ENCODE measurements at regions not wholly inside any gene's neighbourhood (a gene's known extent, or its start where the extent isn't known, plus 50 kb on each side); places are given as distances from the start of the nearest gene placed in this dataset.

DNA sequence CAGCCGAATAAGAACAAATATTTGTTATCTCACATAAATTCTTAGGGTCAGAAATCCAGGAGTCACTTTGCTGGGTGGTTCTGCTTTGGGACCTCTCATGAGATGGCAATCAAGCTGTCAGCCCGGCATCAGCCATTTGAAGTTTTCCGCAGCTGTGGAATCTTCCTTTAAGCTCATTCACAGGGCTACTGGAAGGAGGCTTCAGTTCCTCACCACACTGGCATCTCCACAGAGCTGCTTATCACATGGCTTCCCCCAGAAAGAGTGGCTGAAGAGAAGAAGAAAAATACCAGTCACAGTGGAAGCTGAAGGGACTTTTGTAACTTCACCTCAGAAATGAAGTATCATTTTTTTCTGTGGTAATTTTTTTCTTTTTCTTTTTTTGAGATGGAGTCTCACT, 267.7 kb downstream of the CHL1 start:
- Histone ChIP-seq H3K27me3 (ENCODE audit: insufficient read depth in 3 of 3, low read length in 2 of 3) (no peaks in the 10 kb centered on the region), H3K9me3 (no peaks in the 10 kb centered on the region), H3K27ac (no peak overlapping the region), H3K36me3 (ENCODE audit: insufficient read depth in 1 of 2, low read depth in 1 of 2) (no peaks in the 10 kb centered on the region), H3K4me1 (peaks cover 12% of the 10 kb centered on the region), H3K4me3 (no peak overlapping the region)
- WGBS, 3 donors: 60 to 69% (median 60%) methylated on average over 3 of the region's 3 CpGs
- ATAC-seq: no peak
- no peak for DNase-seq
- intact Hi-C loops (cut with DNase I): no loop called here
- TF ChIP-seq, protein P1, sequence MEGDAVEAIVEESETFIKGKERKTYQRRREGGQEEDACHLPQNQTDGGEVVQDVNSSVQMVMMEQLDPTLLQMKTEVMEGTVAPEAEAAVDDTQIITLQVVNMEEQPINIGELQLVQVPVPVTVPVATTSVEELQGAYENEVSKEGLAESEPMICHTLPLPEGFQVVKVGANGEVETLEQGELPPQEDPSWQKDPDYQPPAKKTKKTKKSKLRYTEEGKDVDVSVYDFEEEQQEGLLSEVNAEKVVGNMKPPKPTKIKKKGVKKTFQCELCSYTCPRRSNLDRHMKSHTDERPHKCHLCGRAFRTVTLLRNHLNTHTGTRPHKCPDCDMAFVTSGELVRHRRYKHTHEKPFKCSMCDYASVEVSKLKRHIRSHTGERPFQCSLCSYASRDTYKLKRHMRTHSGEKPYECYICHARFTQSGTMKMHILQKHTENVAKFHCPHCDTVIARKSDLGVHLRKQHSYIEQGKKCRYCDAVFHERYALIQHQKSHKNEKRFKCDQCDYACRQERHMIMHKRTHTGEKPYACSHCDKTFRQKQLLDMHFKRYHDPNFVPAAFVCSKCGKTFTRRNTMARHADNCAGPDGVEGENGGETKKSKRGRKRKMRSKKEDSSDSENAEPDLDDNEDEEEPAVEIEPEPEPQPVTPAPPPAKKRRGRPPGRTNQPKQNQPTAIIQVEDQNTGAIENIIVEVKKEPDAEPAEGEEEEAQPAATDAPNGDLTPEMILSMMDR (IDR thresholded peaks at IDR 0.05): no peak

DNA sequence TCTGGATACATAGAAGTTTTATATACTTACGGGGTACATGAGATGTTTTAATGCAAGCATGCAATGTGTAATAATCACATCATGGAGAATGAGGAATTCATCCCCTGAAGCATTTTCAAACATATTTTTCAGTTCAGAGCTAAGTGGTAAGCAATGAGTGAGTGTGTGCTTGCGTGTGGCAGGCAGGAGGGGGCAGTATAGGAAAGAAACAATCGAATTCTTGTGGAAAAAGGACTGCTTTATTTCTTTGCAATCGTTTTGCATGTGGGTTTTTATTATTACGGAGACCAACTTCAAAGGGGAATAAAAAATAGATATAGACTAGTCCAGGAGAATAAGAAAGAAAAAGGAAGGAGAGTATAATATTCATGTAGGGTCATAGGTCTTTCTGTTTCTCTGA, 271.6 kb downstream of the CHL1 start:
- Histone ChIP-seq H3K36me3 (ENCODE audit: insufficient read depth in 1 of 2, low read depth in 1 of 2) (no peaks in the 10 kb centered on the region), H3K27ac (no peak overlapping the region), H3K9me3 (no peaks in the 10 kb centered on the region), H3K27me3 (ENCODE audit: insufficient read depth in 3 of 3, low read length in 2 of 3) (no peaks in the 10 kb centered on the region), H3K4me1 (peaks cover 2% of the 10 kb centered on the region), H3K4me3 (no peak overlapping the region)
- DNase-seq (no peak), ATAC-seq (no peak)
- intact Hi-C loops (cut with DNase I): no loop called here
- TF ChIP-seq, protein P1 (IDR thresholded peaks at IDR 0.05): peak; percentile 29
- WGBS, 3 donors: 28 to 36% (median 30%) methylated on average over 5 of the region's 5 CpGs

DNA sequence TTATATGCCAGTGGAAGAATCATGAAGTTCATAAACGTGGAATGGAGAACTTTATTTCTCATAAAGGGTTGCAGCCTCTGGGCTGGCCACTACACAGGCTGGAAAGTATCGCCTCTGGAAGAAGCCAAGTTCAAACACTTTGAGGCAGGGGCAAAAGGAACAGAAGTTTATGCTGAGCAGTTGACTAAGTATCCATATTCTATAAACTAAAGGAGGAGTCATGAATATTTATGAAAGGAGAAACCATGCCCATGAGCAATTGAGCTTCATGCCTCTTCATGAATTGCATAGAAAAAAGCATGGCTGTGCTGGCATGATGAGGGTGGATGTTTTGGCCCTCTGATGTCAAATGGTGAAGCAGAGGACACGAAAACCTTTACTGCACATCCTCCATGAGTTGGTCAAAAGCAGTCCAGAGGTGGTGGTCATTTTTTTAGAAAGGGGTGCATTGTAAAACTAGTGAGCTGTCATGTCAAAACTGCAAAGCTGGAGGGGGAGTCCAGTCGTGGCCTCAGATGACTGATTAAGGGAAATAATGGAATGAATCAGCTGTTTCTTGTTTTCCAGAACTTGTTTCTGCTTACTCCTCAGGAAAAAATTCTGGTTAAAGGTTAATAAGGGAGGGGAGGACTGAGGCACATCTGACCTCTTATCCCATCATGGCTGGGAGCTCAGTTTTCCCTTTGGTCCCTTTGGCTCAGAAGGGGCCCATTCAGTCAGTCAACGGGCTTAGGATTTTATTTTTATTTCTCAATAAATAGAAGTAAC, 276.7 kb downstream of the CHL1 start:
- no peak overlapping the region for H3K27ac ChIP-seq
- DNase-seq: no peak
- intact Hi-C loops (cut with DNase I): no loop called here
- no peaks in the 10 kb centered on the region for H3K27me3 ChIP-seq (ENCODE audit: insufficient read depth in 3 of 3, low read length in 2 of 3)
- ATAC-seq: no peak
- no peaks in the 10 kb centered on the region for H3K4me1 ChIP-seq
- no peaks in the 10 kb centered on the region for H3K36me3 ChIP-seq (ENCODE audit: insufficient read depth in 1 of 2, low read depth in 1 of 2)
- H3K9me3 ChIP-seq: peaks cover under 1% of the 10 kb centered on the region
- TF ChIP-seq, protein P1 (IDR thresholded peaks at IDR 0.05): no peak
- H3K4me3 ChIP-seq: no peak overlapping the region
- 58 to 63% (median 63%) methylated on average over 5 of the region's 5 CpGs for WGBS, 3 donors

DNA sequence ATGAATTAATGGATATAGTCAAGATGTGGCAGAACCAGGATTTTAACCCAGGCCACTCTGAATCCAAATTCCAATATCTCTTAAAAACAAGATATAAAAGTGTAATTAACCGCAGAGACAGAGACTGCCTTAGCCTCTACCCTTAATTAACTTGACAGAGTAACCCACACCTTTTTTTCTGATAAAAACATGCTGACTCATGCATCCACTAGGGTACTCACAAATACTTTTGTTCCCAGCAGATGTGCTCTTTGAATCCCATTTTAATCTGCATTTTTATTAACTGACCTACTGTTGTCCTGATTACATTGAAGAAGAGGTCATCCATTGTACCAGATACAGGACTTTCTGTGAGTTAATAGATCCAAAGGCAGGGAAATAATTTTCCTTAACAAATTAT, 278.3 kb downstream of the CHL1 start:
- TF ChIP-seq, protein P1 (IDR thresholded peaks at IDR 0.05): no peak
- H3K27me3 ChIP-seq (ENCODE audit: insufficient read depth in 3 of 3, low read length in 2 of 3): no peaks in the 10 kb centered on the region
- ATAC-seq (no peak), DNase-seq (no peak)
- H3K9me3 ChIP-seq: peaks cover 7% of the 10 kb centered on the region
- no peaks in the 10 kb centered on the region for H3K4me1 ChIP-seq
- intact Hi-C loops (cut with DNase I): no loop called here
- no peak overlapping the region for H3K4me3 ChIP-seq
- WGBS, 3 donors: 90 to 96% (median 95%) methylated on average over 1 of the region's 1 CpG
- H3K36me3 ChIP-seq (ENCODE audit: insufficient read depth in 1 of 2, low read depth in 1 of 2): no peaks in the 10 kb centered on the region
- H3K27ac ChIP-seq: no peak overlapping the region

DNA sequence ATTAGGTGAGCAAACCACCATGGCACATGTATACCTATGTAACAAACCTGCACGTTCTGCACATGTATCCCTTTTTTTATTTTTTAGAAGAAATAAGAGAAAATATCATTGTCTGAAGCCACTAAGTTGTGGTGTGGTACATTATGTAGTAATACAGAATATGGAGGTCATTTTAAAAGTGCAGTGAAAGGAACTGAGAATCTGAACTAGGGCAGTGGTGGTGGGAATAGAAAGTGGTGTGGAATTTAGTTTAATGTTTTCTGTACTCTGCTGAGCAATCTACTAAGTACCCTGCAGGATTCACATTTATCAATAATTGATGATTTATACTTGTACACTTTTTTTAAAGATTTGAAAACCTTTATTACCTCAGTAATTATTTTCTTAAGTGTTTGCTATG, 283.5 kb downstream of the CHL1 start:
- TF ChIP-seq, protein P1 (IDR thresholded peaks at IDR 0.05): no peak
- Histone ChIP-seq H3K27ac (no peak overlapping the region), H3K27me3 (ENCODE audit: insufficient read depth in 3 of 3, low read length in 2 of 3) (no peaks in the 10 kb centered on the region), H3K4me3 (no peak overlapping the region), H3K4me1 (no peaks in the 10 kb centered on the region), H3K9me3 (peaks cover 7% of the 10 kb centered on the region), H3K36me3 (ENCODE audit: insufficient read depth in 1 of 2, low read depth in 1 of 2) (no peaks in the 10 kb centered on the region)
- ATAC-seq (no peak), DNase-seq (no peak)
- intact Hi-C loops (cut with DNase I): no loop called here
- whole genome bisulfite sequencing, 3 donors: 70 to 73% (median 71%) methylated on average over 1 of the region's 1 CpG

All from psoas muscle (tissue), 7 donors.